Endothelial cell (in vitro differentiated cells): ENCODE measurements at regions not wholly inside any gene's neighbourhood (a gene's known extent, or its start where the extent isn't known, plus 50 kb on each side); places are given as distances from the start of the nearest gene placed in this dataset.

Experiments
- DNase-seq: peaks from one replicate; pipeline ENCODE4 v3.0.0; 2021; ENCODE audit warnings: low spot score
- H3K27ac Mint-ChIP-seq: one replicate; pipeline ENCODE4 v1.8.0; 2021; ENCODE audit warnings: mixed read lengths, inconsistent platforms; ENCODE audit not compliant: unreplicated experiment
- H3K27me3 Mint-ChIP-seq: one replicate; pipeline ENCODE4 v1.8.0; 2021; ENCODE audit warnings: mild to moderate bottlenecking, moderate library complexity, mixed read lengths, inconsistent platforms; ENCODE audit not compliant: unreplicated experiment
- H3K36me3 Mint-ChIP-seq: one replicate; pipeline ENCODE4 v1.8.0; 2021; ENCODE audit warnings: mild to moderate bottlenecking, low read depth, mixed read lengths, inconsistent platforms; ENCODE audit not compliant: unreplicated experiment
- H3K4me1 Mint-ChIP-seq: one replicate; pipeline ENCODE4 v1.8.0; 2021; ENCODE audit warnings: mild to moderate bottlenecking, mixed read lengths, inconsistent platforms; ENCODE audit not compliant: unreplicated experiment
- H3K4me3 Mint-ChIP-seq: one replicate; pipeline ENCODE4 v1.8.0; 2021; ENCODE audit warnings: mild to moderate bottlenecking, mixed read lengths, inconsistent platforms; ENCODE audit not compliant: unreplicated experiment
- H3K9me3 Mint-ChIP-seq: one replicate; pipeline ENCODE4 v1.8.0; 2021; ENCODE audit warnings: mixed read lengths, inconsistent platforms; ENCODE audit not compliant: unreplicated experiment
- CTCF ChIP-seq: fragments of 200-600 bp; sonication (generic); IDR thresholded peaks from one replicate; pipeline ENCODE4 v1.5.0; 2021; ENCODE audit warnings: antibody characterized with exemption; ENCODE audit not compliant: unreplicated experiment

- DNase-seq: no peak
- no peaks in the 10 kb centered on the region for H3K9me3 Mint-ChIP-seq
- TF ChIP-seq CTCF: no peak
- no peak overlapping the region for H3K4me3 Mint-ChIP-seq
- H3K27ac Mint-ChIP-seq: no peak overlapping the region
- H3K4me1 Mint-ChIP-seq: peaks cover 10% of the 10 kb centered on the region
- no peaks in the 10 kb centered on the region for H3K27me3 Mint-ChIP-seq
- no peaks in the 10 kb centered on the region for H3K36me3 Mint-ChIP-seq
Measured at GRCh38 chr3:41064526-41064925, 134.8 kb upstream of the CTNNB1 start.

GRCh38 chr3:41065340-41065739 is 134.0 kb upstream of the CTNNB1 start:
- DNase-seq: no peak
- Mint-ChIP-seq H3K27me3 (no peaks in the 10 kb centered on the region), H3K4me1 (peaks cover 10% of the 10 kb centered on the region), H3K36me3 (no peaks in the 10 kb centered on the region), H3K4me3 (no peak overlapping the region), H3K9me3 (no peaks in the 10 kb centered on the region), H3K27ac (no peak overlapping the region)
- no peak for TF ChIP-seq CTCF

GRCh38 chr3:41073190-41073589 is 126.1 kb upstream of the CTNNB1 start:
- no peak for DNase-seq
- TF ChIP-seq CTCF: no peak
- Mint-ChIP-seq H3K9me3 (no peaks in the 10 kb centered on the region), H3K27ac (no peak overlapping the region), H3K4me1 (peaks cover 9% of the 10 kb centered on the region), H3K27me3 (no peaks in the 10 kb centered on the region), H3K36me3 (no peaks in the 10 kb centered on the region), H3K4me3 (no peak overlapping the region)

- no peak for TF ChIP-seq CTCF
- Mint-ChIP-seq H3K9me3 (no peaks in the 10 kb centered on the region), H3K36me3 (no peaks in the 10 kb centered on the region), H3K27ac (no peak overlapping the region), H3K4me3 (no peak overlapping the region), H3K4me1 (peaks cover 2% of the 10 kb centered on the region), H3K27me3 (peaks cover 2% of the 10 kb centered on the region)
- DNase-seq: no peak
Measured at GRCh38 chr3:41075975-41076374, 123.3 kb upstream of the CTNNB1 start.

- H3K27ac Mint-ChIP-seq: no peak overlapping the region
- no peak for TF ChIP-seq CTCF
- no peak overlapping the region for H3K4me3 Mint-ChIP-seq
- H3K9me3 Mint-ChIP-seq: no peaks in the 10 kb centered on the region
- DNase-seq: no peak
- H3K27me3 Mint-ChIP-seq: peaks cover 2% of the 10 kb centered on the region
- no peaks in the 10 kb centered on the region for H3K4me1 Mint-ChIP-seq
- no peaks in the 10 kb centered on the region for H3K36me3 Mint-ChIP-seq
Measured at GRCh38 chr3:41076399-41076798, 122.9 kb upstream of the CTNNB1 start.
